ENCODE measurements at regions not wholly inside any gene's neighbourhood (a gene's known extent, or its start where the extent isn't known, plus 50 kb on each side); places are given as distances from the start of the nearest gene placed in this dataset.

DNA sequence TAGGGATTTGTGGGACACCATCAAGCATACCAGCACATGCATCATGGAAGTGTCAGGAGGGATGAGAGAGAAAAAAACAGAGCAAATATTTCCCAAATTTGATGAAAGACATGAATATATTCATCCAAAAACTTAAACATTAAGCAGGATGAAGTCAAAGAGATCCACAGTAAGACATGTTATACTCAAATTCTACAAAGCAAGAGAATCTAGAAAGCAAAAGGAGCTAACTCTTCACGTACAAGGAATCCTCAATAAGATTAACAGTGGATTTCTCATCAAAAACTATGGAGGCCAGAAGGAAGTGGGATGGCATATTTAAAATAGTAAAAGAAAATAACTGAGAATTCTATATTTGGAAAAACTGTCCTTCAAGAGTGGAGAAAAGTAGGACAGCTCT lies 374.8 kb downstream of the ZFHX3 start:
- Histone ChIP-seq H3K4me1 (ENCODE audit: insufficient read depth) (no peaks in the 10 kb centered on the region), H3K27ac (no peak overlapping the region), H3K9me3 (no peaks in the 10 kb centered on the region), H3K4me3 (no peak overlapping the region), H3K27me3 (no peaks in the 10 kb centered on the region), H3K36me3 (no peaks in the 10 kb centered on the region)
- 65 to 88% (median 78%) methylated on average over 1 of the region's 1 CpG for WGBS, 3 donors
- no peak for DNase-seq
- TF ChIP-seq EP300 (IDR thresholded peaks at IDR 0.05): no peak
- TF ChIP-seq, protein P1, sequence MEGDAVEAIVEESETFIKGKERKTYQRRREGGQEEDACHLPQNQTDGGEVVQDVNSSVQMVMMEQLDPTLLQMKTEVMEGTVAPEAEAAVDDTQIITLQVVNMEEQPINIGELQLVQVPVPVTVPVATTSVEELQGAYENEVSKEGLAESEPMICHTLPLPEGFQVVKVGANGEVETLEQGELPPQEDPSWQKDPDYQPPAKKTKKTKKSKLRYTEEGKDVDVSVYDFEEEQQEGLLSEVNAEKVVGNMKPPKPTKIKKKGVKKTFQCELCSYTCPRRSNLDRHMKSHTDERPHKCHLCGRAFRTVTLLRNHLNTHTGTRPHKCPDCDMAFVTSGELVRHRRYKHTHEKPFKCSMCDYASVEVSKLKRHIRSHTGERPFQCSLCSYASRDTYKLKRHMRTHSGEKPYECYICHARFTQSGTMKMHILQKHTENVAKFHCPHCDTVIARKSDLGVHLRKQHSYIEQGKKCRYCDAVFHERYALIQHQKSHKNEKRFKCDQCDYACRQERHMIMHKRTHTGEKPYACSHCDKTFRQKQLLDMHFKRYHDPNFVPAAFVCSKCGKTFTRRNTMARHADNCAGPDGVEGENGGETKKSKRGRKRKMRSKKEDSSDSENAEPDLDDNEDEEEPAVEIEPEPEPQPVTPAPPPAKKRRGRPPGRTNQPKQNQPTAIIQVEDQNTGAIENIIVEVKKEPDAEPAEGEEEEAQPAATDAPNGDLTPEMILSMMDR (IDR thresholded peaks at IDR 0.05): no peak
- intact Hi-C loops (cut with DNase I): no loop called here

DNA sequence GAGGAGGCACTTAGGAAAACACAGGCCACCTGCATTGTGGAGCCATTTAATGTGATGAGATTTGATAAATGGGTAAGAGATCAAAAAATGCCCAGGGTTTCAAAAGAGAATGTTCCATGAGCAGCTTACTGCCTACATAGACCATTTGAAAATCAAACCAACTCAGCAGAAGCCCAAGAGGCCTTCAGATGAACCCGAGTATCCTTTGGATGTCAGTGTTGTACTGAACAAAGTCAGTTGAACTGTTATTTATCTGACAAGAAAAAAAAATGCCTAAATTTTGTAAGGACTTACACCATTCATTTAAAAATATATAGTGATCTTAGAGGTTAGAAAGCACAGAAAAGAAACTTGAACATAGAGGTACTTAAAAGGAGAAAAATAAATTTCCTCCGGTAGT lies 381.7 kb downstream of the ZFHX3 start:
- no peak overlapping the region for H3K4me3 ChIP-seq
- DNase-seq: no peak
- no peaks in the 10 kb centered on the region for H3K4me1 ChIP-seq (ENCODE audit: insufficient read depth)
- no peak overlapping the region for H3K27ac ChIP-seq
- no peaks in the 10 kb centered on the region for H3K27me3 ChIP-seq
- WGBS, 3 donors: 91 to 96% (median 94%) methylated on average over 2 of the region's 2 CpGs
- intact Hi-C loops (cut with DNase I): no loop called here
- H3K9me3 ChIP-seq: no peaks in the 10 kb centered on the region
- no peak for TF ChIP-seq EP300 (IDR thresholded peaks at IDR 0.05)
- TF ChIP-seq, protein P1 (IDR thresholded peaks at IDR 0.05): no peak
- no peak for TF ChIP-seq POLR2A (IDR thresholded peaks at IDR 0.05)
- no peaks in the 10 kb centered on the region for H3K36me3 ChIP-seq

DNA sequence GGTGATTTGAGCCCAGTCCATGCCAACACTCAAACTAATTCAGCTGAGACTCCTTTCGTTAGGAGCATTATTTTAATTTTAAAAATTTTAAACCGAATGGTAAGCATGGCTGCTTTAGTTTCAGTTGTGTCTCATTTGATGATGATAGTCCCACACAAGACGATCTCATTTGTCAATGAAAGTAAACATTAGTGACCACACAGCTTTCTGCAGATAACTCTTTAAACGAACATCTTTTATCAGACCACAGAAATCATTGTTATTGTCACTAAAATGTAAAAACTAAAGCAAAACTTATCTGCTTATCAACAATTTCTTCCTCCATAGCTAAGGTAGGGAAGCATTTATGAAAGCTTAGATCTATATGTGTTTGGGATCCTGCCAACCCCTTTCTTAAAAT lies 382.2 kb downstream of the ZFHX3 start:
- no peaks in the 10 kb centered on the region for H3K27me3 ChIP-seq
- intact Hi-C loops (cut with DNase I): no loop called here
- 7 to 20% (median 9%) methylated on average over 4 of the region's 4 CpGs for WGBS, 3 donors
- TF ChIP-seq POLR2A (IDR thresholded peaks at IDR 0.05) (no peak), EP300 (IDR thresholded peaks at IDR 0.05) (no peak)
- TF ChIP-seq, protein P1 (IDR thresholded peaks at IDR 0.05): no peak
- peak overlapping the region; percentile 89 for H3K4me3 ChIP-seq
- no peak for DNase-seq
- H3K4me1 ChIP-seq (ENCODE audit: insufficient read depth): no peaks in the 10 kb centered on the region
- H3K9me3 ChIP-seq: no peaks in the 10 kb centered on the region
- H3K36me3 ChIP-seq: no peaks in the 10 kb centered on the region
- H3K27ac ChIP-seq: no peak overlapping the region

DNA sequence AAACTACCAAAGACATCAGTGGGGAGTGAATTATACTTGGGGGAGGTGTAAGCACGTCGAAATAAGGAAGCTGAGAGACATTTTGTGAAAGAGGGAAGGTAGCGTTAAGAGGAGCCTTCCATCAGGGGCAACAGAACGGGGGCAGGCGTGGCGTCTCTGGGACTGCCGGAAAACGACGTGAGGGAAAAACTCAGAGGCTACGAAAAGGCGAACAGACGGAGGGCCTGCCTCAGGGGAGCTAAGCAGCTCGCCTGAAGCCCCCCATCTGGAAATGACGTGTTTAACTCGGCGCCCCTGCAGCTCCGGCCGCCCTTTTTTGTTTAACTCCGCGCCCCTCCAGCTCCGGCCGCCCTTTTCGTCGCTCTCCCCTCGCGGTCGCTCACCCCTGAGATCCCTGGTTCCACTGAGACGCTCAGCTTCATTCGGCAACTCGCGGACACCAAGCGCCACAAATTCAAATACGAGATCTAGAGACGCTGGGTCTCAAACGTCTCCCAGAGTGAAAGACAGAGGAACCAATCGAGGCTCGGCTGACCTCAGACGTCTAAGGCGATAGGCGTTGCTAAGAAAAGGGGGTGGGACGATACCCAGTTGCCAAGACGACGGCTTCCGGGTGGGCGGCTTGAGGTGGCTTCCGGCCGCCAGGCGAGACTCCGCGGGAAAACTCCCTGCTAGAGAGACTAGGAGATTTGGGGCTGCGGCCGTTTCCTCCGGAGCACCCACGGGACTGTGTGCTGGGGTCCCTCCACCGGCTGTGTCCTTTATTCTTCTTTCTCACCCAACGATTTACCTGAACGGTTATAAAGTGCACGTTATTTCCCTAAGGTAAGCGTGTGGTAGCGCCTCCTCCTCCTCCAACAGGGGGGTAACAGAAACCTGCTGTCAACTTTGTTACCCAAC lies 383.2 kb downstream of the ZFHX3 start:
- Histone ChIP-seq H3K4me1 (ENCODE audit: insufficient read depth) (no peaks in the 10 kb centered on the region), H3K36me3 (no peaks in the 10 kb centered on the region), H3K27ac (no peak overlapping the region), H3K9me3 (no peaks in the 10 kb centered on the region), H3K4me3 (peak overlapping the region; percentile 89), H3K27me3 (no peaks in the 10 kb centered on the region)
- DNase-seq: peak; percentile 96 to 99 (median 97)
- TF ChIP-seq POLR2A (IDR thresholded peaks at IDR 0.05) (peak; percentile 14), EP300 (IDR thresholded peaks at IDR 0.05) (no peak)
- WGBS, 3 donors: 0 to 1% (median 1%) methylated on average over 60 of the region's 60 CpGs
- intact Hi-C loops (cut with DNase I): no loop called here

DNA sequence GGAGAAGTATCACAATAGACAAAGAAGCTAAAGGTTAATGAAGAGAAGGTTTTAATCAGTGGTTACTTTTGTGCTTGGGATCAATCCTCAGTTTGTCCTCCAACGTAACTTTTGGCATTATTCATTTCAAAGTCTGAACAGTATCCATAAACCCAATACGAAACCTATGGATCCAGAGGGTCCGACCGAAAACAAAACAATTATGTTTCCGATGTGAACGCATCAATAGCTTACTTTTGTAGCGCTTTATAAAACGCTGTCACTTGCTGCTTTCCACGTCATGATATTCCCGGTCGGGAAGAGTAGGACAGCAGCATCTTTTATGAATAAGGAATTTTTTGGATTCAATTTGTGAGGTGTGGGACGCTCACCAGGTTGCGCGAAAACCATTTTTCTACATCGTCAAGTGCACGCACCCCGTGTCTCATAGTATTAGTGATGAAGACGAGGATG lies 383.8 kb downstream of the ZFHX3 start:
- Histone ChIP-seq H3K36me3 (no peaks in the 10 kb centered on the region), H3K27me3 (no peaks in the 10 kb centered on the region), H3K4me1 (ENCODE audit: insufficient read depth) (no peaks in the 10 kb centered on the region), H3K4me3 (peak overlapping the region; percentile 89), H3K9me3 (no peaks in the 10 kb centered on the region), H3K27ac (no peak overlapping the region)
- DNase-seq: no peak
- 0 to 3% (median 1%) methylated on average over 18 of the region's 18 CpGs for WGBS, 3 donors
- intact Hi-C loops (cut with DNase I): no loop called here
- TF ChIP-seq EP300 (IDR thresholded peaks at IDR 0.05) (no peak), POLR2A (IDR thresholded peaks at IDR 0.05) (no peak)
- TF ChIP-seq, protein P1 (IDR thresholded peaks at IDR 0.05): no peak
